IMR-90 (cell line): ENCODE measurements at regions not wholly inside any gene's neighbourhood (a gene's known extent, or its start where the extent isn't known, plus 50 kb on each side); places are given as distances from the start of the nearest gene placed in this dataset.

Source experiments
- ATAC-seq: fragments of 200-7000 bp; cut with Tn5 transposase; 2 replicates; pipeline ENCODE4 v1.9.1; 2020; ENCODE audit warnings: low read depth, mild to moderate bottlenecking, moderate library complexity
- BruUV-seq: library from RNA; stranded (reverse); fragments of 400-500 nt; replicated peaks from 2 replicates; lab custom pipeline; 2021; lab: Mats Ljungman, UMichigan
- CTCF ChIA-PET: fragments of 300-600 bp; formaldehyde crosslinking; extraction: SDS; loops from one replicate; lab custom pipeline; 2021; ENCODE audit warnings: antibody characterized with exemption; lab: Yijun Ruan, JAX
- POLR2A ChIA-PET: fragments of 300-600 bp; sonication (Branson Sonifier 250); formaldehyde crosslinking; loops from one replicate; lab custom pipeline; 2022; ENCODE audit warnings: antibody characterized with exemption; ENCODE audit not compliant: unreplicated experiment; lab: Charles Lee
- DNase-seq: peaks from one replicate; pipeline ENCODE4 v3.0.0; 2013
- H2AFZ ChIP-seq: replicated peaks from 2 replicates; pipeline ENCODE3; 2013; ENCODE audit warnings: low read length, mild to moderate bottlenecking; ENCODE audit not compliant: poor library complexity
- H2AK5ac ChIP-seq: 2 replicates; pipeline ENCODE4 v1.6.1; 2013; ENCODE audit warnings: low read depth, low read length, inconsistent platforms
- H2AK9ac ChIP-seq: replicated peaks from 2 replicates; pipeline ENCODE3; 2013; ENCODE audit warnings: mild to moderate bottlenecking, low read depth, low read length, moderate library complexity; ENCODE audit not compliant: poor library complexity
- H2BK120ac ChIP-seq: 2 replicates; pipeline ENCODE4 v1.6.1; 2013; ENCODE audit warnings: low read depth, low read length, inconsistent platforms
- H2BK15ac ChIP-seq: 3 replicates; pipeline ENCODE4 v1.6.1; 2013; ENCODE audit warnings: low read depth, low read length, inconsistent platforms
- H2BK20ac ChIP-seq: 2 replicates; pipeline ENCODE4 v1.6.1; 2013; ENCODE audit warnings: low read depth, mild to moderate bottlenecking, inconsistent platforms, low read length, moderate library complexity
- H2BK5ac ChIP-seq: 2 replicates; pipeline ENCODE4 v1.6.1; 2013; ENCODE audit warnings: mild to moderate bottlenecking, low read depth, low read length, inconsistent platforms; ENCODE audit not compliant: poor library complexity, severe bottlenecking
- H3K14ac ChIP-seq: replicated peaks from 2 replicates; pipeline ENCODE4 v1.6.1; 2013; ENCODE audit warnings: low read depth, low read length, inconsistent platforms
- H3K18ac ChIP-seq: 2 replicates; pipeline ENCODE4 v1.6.1; 2013; ENCODE audit warnings: low read depth, low read length, control low read depth
- H3K23ac ChIP-seq: 2 replicates; pipeline ENCODE4 v1.6.1; 2013; ENCODE audit warnings: low read depth, low read length, inconsistent platforms
- H3K27ac ChIP-seq: 2 replicates; pipeline ENCODE4 v1.5.1; 2013; ENCODE audit warnings: mild to moderate bottlenecking, control low read depth, low read length; ENCODE audit not compliant: insufficient read depth
- H3K27me3 ChIP-seq: 2 replicates; pipeline ENCODE4 v1.6.1; 2013; ENCODE audit warnings: low read length; ENCODE audit not compliant: control insufficient read depth, insufficient read depth
- H3K36me3 ChIP-seq: 2 replicates; pipeline ENCODE4 v1.6.1; 2013; ENCODE audit warnings: low read length, mixed read lengths; ENCODE audit not compliant: control insufficient read depth, insufficient read depth
- H3K4ac ChIP-seq: 2 replicates; pipeline ENCODE4 v1.6.1; 2013; ENCODE audit warnings: low read depth, low read length, inconsistent platforms
- H3K4me1 ChIP-seq: 2 replicates; pipeline ENCODE4 v1.6.1; 2013; ENCODE audit warnings: low read length, mixed read lengths; ENCODE audit not compliant: control insufficient read depth, insufficient read depth
- H3K4me2 ChIP-seq: 2 replicates; pipeline ENCODE4 v1.6.1; 2013; ENCODE audit warnings: low read depth, mild to moderate bottlenecking, control low read depth, low read length, moderate library complexity
- H3K4me3 ChIP-seq: 2 replicates; pipeline ENCODE4 v1.5.1; 2013; ENCODE audit warnings: low read depth, mild to moderate bottlenecking, control low read depth, low read length, moderate library complexity; ENCODE audit not compliant: insufficient read depth
- H3K56ac ChIP-seq: 2 replicates; pipeline ENCODE4 v1.6.1; 2013; ENCODE audit warnings: low read length, inconsistent platforms; ENCODE audit not compliant: insufficient read depth; ENCODE audit errors: extremely low read depth
- H3K79me1 ChIP-seq, 2 experiments: 2 replicates each; pipeline ENCODE4 v1.6.1; 2013; ENCODE audit warnings: low read length in 2 of 2, inconsistent platforms in 1 of 2, low read depth in 1 of 2
- H3K9ac ChIP-seq: 2 replicates; pipeline ENCODE4 v1.6.1; 2013; ENCODE audit warnings: low read depth, low read length, control low read depth
- H3K9me1 ChIP-seq: 2 replicates; pipeline ENCODE4 v1.6.1; 2013; ENCODE audit warnings: low read length, inconsistent platforms; ENCODE audit not compliant: insufficient read depth
- H3K9me3 ChIP-seq: 2 replicates; pipeline ENCODE4 v1.6.1; 2013; ENCODE audit warnings: low read length; ENCODE audit not compliant: control insufficient read depth, insufficient read depth
- H4K20me1 ChIP-seq: 2 replicates; pipeline ENCODE4 v1.6.1; 2013; ENCODE audit warnings: low read length, inconsistent platforms; ENCODE audit not compliant: insufficient read depth
- H4K5ac ChIP-seq: 2 replicates; pipeline ENCODE4 v1.6.1; 2013; ENCODE audit warnings: mild to moderate bottlenecking, low read depth, low read length, control low read depth
- H4K8ac ChIP-seq, 2 experiments: 2 replicates each; pipeline ENCODE4 v1.6.1; 2013; ENCODE audit warnings: low read depth in 2 of 2, low read length in 2 of 2, control low read depth in 1 of 2, inconsistent platforms in 1 of 2
- H4K91ac ChIP-seq: 2 replicates; pipeline ENCODE4 v1.6.1; 2013; ENCODE audit warnings: low read depth, low read length, inconsistent platforms; ENCODE audit not compliant: insufficient read depth
- CEBPB ChIP-seq: IDR thresholded peaks from 2 replicates; pipeline ENCODE4 v1.6.1; 2012; ENCODE audit warnings: low read depth, low read length, improper control_type of control experiment
- FOS ChIP-seq: fragments of 150-350 bp; IDR thresholded peaks from 2 replicates; pipeline ENCODE4 v1.6.1; 2016; ENCODE audit warnings: low read depth, low read length
- MAZ ChIP-seq: IDR thresholded peaks from 2 replicates; pipeline ENCODE4 v1.6.1; 2012; ENCODE audit warnings: low read depth, mild to moderate bottlenecking, low read length, improper control_type of control experiment, moderate library complexity, borderline replicate concordance
- NFE2L2 ChIP-seq: fragments of 150-350 bp; IDR thresholded peaks from 2 replicates; pipeline ENCODE4 v1.6.1; 2016; ENCODE audit warnings: low read depth, mild to moderate bottlenecking, low read length
- RCOR1 ChIP-seq: IDR thresholded peaks from 2 replicates; pipeline ENCODE4 v1.6.1; 2012; ENCODE audit warnings: mild to moderate bottlenecking, low read length, improper control_type of control experiment; ENCODE audit not compliant: insufficient replicate concordance
- RFX5 ChIP-seq: IDR thresholded peaks from 2 replicates; pipeline ENCODE4 v1.8.0; 2012; ENCODE audit warnings: low read depth, mild to moderate bottlenecking, low read length, moderate library complexity
- SMC3 ChIP-seq: fragments of 150-350 bp; IDR thresholded peaks from 2 replicates; pipeline ENCODE4 v1.6.1; 2016; ENCODE audit warnings: low read depth, mild to moderate bottlenecking, antibody characterized with exemption, low read length, moderate library complexity
- WGBS, 2 experiments: methylation state at CpG; one replicate each; pipeline versions ENCODE4 v1.1.5 to v1.1.7; 2013; ENCODE audit warnings: missing lambda C conversion rate in 2 of 2; ENCODE audit not compliant: insufficient read length in 1 of 2; ENCODE audit errors: extremely low coverage in 2 of 2; 5-methylcytosine and 5-hydroxymethylcytosine counted together
- dilution Hi-C: fragments of 300-500 bp; cut with HindIII; formaldehyde crosslinking; loops from one replicate; pipeline ENCODE4 v1.14.3; 2018; ENCODE audit warnings: low sequenced_read_pairs; ENCODE audit not compliant: unreplicated experiment
- in situ Hi-C: fragments of 300-500 bp; cut with MboI; formaldehyde crosslinking; loops from 3 replicates; pipeline ENCODE4 v1.14.3; 2019; ENCODE audit warnings: low sequenced_read_pairs, inconsistent platforms, mixed read lengths
- intact Hi-C: fragments of 100-400 bp; cut with micrococcal nuclease; formaldehyde crosslinking; loops from 2 replicates; pipeline ENCODE4 v1.10.0; 2022
- TF ChIP-seq, protein P1 (sequence below): fragments of 150-350 bp; IDR thresholded peaks from 2 replicates; pipeline ENCODE4 v1.6.1; 2016; ENCODE audit warnings: low read depth, mild to moderate bottlenecking, low read length, moderate library complexity, borderline replicate concordance
- TF ChIP-seq, protein P2 (sequence below): conservative IDR thresholded peaks from 2 replicates; pipeline ENCODE4 v1.5.1; 2012; ENCODE audit warnings: mild to moderate bottlenecking, low read depth, low read length, improper control_type of control experiment
- TF ChIP-seq, protein P3 (sequence below): fragments of 150-350 bp; IDR thresholded peaks from 2 replicates; pipeline ENCODE4 v1.6.1; 2017; ENCODE audit warnings: mild to moderate bottlenecking, antibody characterized with exemption, low read length, low read depth

DNA sequence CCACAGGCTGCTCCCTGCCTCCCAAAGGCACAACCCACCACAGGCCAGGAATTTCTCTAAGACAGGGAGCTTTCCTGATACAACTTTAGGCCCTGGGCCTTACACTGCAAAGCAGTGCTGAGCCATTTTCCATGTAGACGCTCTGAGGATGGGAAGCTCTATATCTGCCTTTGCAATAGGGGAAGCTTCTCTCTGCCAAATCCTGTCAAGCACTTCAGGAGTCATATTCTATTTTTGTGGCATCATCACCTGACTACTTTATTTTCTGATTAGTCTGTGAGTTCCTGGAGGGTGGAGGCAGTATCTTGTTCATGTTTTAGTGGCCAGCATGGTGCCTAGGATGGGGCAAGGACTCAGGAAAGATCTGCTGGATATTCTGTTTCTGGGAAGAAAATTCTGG lies 382.0 kb downstream of the ZNF536 start:
- ChIA-PET CTCF (interaction anchor here (0.7 kb wide), 1 partner anchor 639 kb away, joined by 3 read pairs; no protein-coding TSS in a partner anchor), POLR2A (no interaction called here)
- Histone ChIP-seq H4K5ac (no peak overlapping the region), H3K4me3 (no peak overlapping the region), H3K9me1 (no peaks in the 10 kb centered on the region), H3K56ac (no peak overlapping the region), H3K79me1 (no peaks in the 10 kb centered on the region), H3K36me3 (no peaks in the 10 kb centered on the region), H2BK5ac (no peak overlapping the region), H2AFZ (no peak overlapping the region), H2BK15ac (no peak overlapping the region), H2BK120ac (no peak overlapping the region), H3K9ac (no peak overlapping the region), H4K20me1 (no peaks in the 10 kb centered on the region), H4K91ac (no peak overlapping the region), H2AK5ac (no peak overlapping the region), H4K8ac (no peak overlapping the region), H3K14ac (no peak overlapping the region), H2BK20ac (no peak overlapping the region), H2AK9ac (no peak overlapping the region), H3K23ac (no peak overlapping the region), H3K18ac (no peak overlapping the region), H3K27me3 (no peaks in the 10 kb centered on the region), H3K4ac (no peak overlapping the region), H3K9me3 (0 out of 2 replicates have a peak, but pooled peaks cover 1% of the 10 kb centered on the region), H3K4me1 (no peaks in the 10 kb centered on the region), H3K27ac (no peak overlapping the region), H3K4me2 (no peak overlapping the region)
- BruUV-seq, result no TSS peak
- TF ChIP-seq RCOR1, result no peak
- no peak for TF ChIP-seq CEBPB
- TF ChIP-seq FOS, result no peak
- TF ChIP-seq, protein P1, sequence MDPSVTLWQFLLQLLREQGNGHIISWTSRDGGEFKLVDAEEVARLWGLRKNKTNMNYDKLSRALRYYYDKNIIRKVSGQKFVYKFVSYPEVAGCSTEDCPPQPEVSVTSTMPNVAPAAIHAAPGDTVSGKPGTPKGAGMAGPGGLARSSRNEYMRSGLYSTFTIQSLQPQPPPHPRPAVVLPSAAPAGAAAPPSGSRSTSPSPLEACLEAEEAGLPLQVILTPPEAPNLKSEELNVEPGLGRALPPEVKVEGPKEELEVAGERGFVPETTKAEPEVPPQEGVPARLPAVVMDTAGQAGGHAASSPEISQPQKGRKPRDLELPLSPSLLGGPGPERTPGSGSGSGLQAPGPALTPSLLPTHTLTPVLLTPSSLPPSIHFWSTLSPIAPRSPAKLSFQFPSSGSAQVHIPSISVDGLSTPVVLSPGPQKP, result no peak
- TF ChIP-seq, protein P2, sequence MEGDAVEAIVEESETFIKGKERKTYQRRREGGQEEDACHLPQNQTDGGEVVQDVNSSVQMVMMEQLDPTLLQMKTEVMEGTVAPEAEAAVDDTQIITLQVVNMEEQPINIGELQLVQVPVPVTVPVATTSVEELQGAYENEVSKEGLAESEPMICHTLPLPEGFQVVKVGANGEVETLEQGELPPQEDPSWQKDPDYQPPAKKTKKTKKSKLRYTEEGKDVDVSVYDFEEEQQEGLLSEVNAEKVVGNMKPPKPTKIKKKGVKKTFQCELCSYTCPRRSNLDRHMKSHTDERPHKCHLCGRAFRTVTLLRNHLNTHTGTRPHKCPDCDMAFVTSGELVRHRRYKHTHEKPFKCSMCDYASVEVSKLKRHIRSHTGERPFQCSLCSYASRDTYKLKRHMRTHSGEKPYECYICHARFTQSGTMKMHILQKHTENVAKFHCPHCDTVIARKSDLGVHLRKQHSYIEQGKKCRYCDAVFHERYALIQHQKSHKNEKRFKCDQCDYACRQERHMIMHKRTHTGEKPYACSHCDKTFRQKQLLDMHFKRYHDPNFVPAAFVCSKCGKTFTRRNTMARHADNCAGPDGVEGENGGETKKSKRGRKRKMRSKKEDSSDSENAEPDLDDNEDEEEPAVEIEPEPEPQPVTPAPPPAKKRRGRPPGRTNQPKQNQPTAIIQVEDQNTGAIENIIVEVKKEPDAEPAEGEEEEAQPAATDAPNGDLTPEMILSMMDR, result no peak
- no peak for TF ChIP-seq MAZ
- no peak for TF ChIP-seq SMC3
- TF ChIP-seq, protein P3, sequence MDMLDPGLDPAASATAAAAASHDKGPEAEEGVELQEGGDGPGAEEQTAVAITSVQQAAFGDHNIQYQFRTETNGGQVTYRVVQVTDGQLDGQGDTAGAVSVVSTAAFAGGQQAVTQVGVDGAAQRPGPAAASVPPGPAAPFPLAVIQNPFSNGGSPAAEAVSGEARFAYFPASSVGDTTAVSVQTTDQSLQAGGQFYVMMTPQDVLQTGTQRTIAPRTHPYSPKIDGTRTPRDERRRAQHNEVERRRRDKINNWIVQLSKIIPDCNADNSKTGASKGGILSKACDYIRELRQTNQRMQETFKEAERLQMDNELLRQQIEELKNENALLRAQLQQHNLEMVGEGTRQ, result no peak
- no peak for TF ChIP-seq RFX5
- TF ChIP-seq NFE2L2, result no peak
- in situ Hi-C loops, result no loop called here
- DNase-seq (no peak), ATAC-seq (no peak)
- dilution Hi-C loops, result no loop called here
- intact Hi-C loops, result no loop called here
- no CpG with 5 or more reads among the region's 1 CpG for WGBS, 2 experiments
